ENCODE measurements at regions not wholly inside any gene's neighbourhood (a gene's known extent, or its start where the extent isn't known, plus 50 kb on each side); places are given as distances from the start of the nearest gene placed in this dataset.
"Not testable (repeated sequence)": the region's sequence is repeated elsewhere in the genome, so short reads cannot be mapped to it uniquely, and the experiment has no call there.

- in situ Hi-C loops (cut with HindIII; ENCODE audit: low sequenced_read_pairs); H3K4me3 ChIP-seq (ENCODE audit: low read depth, low read length); DNase-seq (ENCODE audit: low read depth, low spot score): not testable (repeated sequence)
Measured at GRCh38 chr17:445839-446238, 93.2 kb upstream of the RPH3AL start, which contains the start of gene RFLNB. Gene RFLNB, minus strand, starts transcription at chr17:445939.

GRCh38 chr17:444879-445454 is 92.4 kb upstream of the RPH3AL start:
- in situ Hi-C loops (cut with HindIII; ENCODE audit: low sequenced_read_pairs): no loop called here
- TF ChIP-seq, protein P1, sequence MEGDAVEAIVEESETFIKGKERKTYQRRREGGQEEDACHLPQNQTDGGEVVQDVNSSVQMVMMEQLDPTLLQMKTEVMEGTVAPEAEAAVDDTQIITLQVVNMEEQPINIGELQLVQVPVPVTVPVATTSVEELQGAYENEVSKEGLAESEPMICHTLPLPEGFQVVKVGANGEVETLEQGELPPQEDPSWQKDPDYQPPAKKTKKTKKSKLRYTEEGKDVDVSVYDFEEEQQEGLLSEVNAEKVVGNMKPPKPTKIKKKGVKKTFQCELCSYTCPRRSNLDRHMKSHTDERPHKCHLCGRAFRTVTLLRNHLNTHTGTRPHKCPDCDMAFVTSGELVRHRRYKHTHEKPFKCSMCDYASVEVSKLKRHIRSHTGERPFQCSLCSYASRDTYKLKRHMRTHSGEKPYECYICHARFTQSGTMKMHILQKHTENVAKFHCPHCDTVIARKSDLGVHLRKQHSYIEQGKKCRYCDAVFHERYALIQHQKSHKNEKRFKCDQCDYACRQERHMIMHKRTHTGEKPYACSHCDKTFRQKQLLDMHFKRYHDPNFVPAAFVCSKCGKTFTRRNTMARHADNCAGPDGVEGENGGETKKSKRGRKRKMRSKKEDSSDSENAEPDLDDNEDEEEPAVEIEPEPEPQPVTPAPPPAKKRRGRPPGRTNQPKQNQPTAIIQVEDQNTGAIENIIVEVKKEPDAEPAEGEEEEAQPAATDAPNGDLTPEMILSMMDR (IDR thresholded peaks at IDR 0.05; ENCODE audit: low read depth, low read length): no peak

GRCh38 chr17:443109-443508 is 90.5 kb upstream of the RPH3AL start:
- no peak for DNase-seq (ENCODE audit: low read depth, low spot score)
- TF ChIP-seq, protein P1 (IDR thresholded peaks at IDR 0.05; ENCODE audit: low read depth, low read length): no peak
- in situ Hi-C loops (cut with HindIII; ENCODE audit: low sequenced_read_pairs): no loop called here
- H3K4me3 ChIP-seq (ENCODE audit: low read depth, low read length): no peak overlapping the region

More at GRCh38 chr17:444879-445454, 92.4 kb upstream of the RPH3AL start:
- H3K4me3 ChIP-seq (ENCODE audit: low read depth, low read length): no peak overlapping the region
- no peak for DNase-seq (ENCODE audit: low read depth, low spot score)

GRCh38 chr17:441155-441950 is 88.7 kb upstream of the RPH3AL start:
- in situ Hi-C loops (cut with HindIII; ENCODE audit: low sequenced_read_pairs): no loop called here
- DNase-seq (ENCODE audit: low read depth, low spot score): no peak
- TF ChIP-seq, protein P1 (IDR thresholded peaks at IDR 0.05; ENCODE audit: low read depth, low read length): no peak
- H3K4me3 ChIP-seq (ENCODE audit: low read depth, low read length): no peak overlapping the region

- no peak overlapping the region for H3K4me3 ChIP-seq (ENCODE audit: low read depth, low read length)
- TF ChIP-seq, protein P1 (IDR thresholded peaks at IDR 0.05; ENCODE audit: low read depth, low read length): no peak
- in situ Hi-C loops (cut with HindIII; ENCODE audit: low sequenced_read_pairs): no loop called here
- no peak for DNase-seq (ENCODE audit: low read depth, low spot score)
Measured at GRCh38 chr17:438191-438590, 85.6 kb upstream of the RPH3AL start.

- TF ChIP-seq, protein P1 (IDR thresholded peaks at IDR 0.05; ENCODE audit: low read depth, low read length): no peak
- no peak for DNase-seq (ENCODE audit: low read depth, low spot score)
- no peak overlapping the region for H3K4me3 ChIP-seq (ENCODE audit: low read depth, low read length)
- in situ Hi-C loops (cut with HindIII; ENCODE audit: low sequenced_read_pairs): no loop called here
Measured at GRCh38 chr17:437545-437944, 84.9 kb upstream of the RPH3AL start.

DNA sequence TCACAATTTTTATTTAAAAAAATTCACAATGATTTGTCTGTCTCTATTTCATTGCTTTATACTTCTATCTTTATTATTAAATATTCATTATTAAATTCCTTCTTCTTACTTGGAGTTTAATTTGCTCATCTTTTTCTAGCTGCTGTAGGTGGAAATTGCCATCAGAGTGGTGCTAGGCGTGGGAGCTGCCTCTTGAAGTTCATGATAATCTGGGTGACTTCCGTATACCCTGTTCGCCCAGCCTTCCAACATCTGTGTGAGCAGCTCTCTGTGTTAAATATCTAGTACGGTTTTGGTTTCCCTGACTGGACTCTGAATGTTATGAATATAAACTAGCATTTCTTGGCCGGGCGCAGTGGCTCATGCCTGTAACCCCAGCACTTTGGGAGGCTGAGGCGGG is 84.0 kb upstream of the RPH3AL start:
- H3K4me3 ChIP-seq (ENCODE audit: low read depth, low read length): no peak overlapping the region
- TF ChIP-seq, protein P1 (IDR thresholded peaks at IDR 0.05; ENCODE audit: low read depth, low read length): no peak
- DNase-seq (ENCODE audit: low read depth, low spot score): no peak
- in situ Hi-C loops (cut with HindIII; ENCODE audit: low sequenced_read_pairs): no loop called here

- H3K4me3 ChIP-seq (ENCODE audit: low read depth, low read length); DNase-seq (ENCODE audit: low read depth, low spot score); in situ Hi-C loops (cut with HindIII; ENCODE audit: low sequenced_read_pairs): not testable (repeated sequence)
Measured at GRCh38 chr17:432471-432870, 79.9 kb upstream of the RPH3AL start.
